Esophagus squamous epithelium (tissue), 4 donors: ENCODE measurements at regions not wholly inside any gene's neighbourhood (a gene's known extent, or its start where the extent isn't known, plus 50 kb on each side); places are given as distances from the start of the nearest gene placed in this dataset.

Experiments used
- POLR2A ChIP-seq, 4 donors: fragments of 450-650 bp; IDR thresholded peaks; one replicate each; pipeline ENCODE4 v1.6.1; 2017; ENCODE audit warnings: antibody characterized with exemption in 4 of 4, mild to moderate bottlenecking in 4 of 4, moderate library complexity in 3 of 4
- TF ChIP-seq, protein P1 (sequence below), 6 experiments: fragments of 450-650 bp in 4 of 6; fragments of 200-600 bp in 2 of 6; sonication (generic) in 2 of 6; IDR thresholded peaks; one replicate each; pipeline ENCODE4 v1.5.1; 2016 to 2019; ENCODE audit warnings: antibody characterized with exemption in 6 of 6, mild to moderate bottlenecking in 4 of 6, moderate library complexity in 4 of 6

DNA sequence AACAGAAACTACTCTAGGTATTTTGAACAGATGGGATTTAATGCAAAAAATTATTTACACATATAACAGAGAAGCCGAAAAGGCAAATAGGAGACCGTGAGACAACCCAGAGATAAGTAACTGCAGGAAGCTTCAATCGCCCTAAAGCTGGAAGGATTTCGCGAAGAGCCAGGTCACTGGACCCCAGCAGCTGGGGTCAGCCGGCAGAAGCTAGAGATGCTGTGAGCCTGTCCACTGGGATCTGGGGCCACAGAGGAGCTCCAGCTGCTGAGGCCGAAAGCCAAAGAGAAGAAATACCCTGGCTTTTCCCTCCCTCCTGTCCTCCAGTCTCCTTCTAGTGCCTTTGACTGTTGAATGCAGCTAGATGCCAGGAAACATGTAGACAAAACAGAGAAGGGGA, 192.8 kb upstream of the BCOR start:
- TF ChIP-seq, protein P1, sequence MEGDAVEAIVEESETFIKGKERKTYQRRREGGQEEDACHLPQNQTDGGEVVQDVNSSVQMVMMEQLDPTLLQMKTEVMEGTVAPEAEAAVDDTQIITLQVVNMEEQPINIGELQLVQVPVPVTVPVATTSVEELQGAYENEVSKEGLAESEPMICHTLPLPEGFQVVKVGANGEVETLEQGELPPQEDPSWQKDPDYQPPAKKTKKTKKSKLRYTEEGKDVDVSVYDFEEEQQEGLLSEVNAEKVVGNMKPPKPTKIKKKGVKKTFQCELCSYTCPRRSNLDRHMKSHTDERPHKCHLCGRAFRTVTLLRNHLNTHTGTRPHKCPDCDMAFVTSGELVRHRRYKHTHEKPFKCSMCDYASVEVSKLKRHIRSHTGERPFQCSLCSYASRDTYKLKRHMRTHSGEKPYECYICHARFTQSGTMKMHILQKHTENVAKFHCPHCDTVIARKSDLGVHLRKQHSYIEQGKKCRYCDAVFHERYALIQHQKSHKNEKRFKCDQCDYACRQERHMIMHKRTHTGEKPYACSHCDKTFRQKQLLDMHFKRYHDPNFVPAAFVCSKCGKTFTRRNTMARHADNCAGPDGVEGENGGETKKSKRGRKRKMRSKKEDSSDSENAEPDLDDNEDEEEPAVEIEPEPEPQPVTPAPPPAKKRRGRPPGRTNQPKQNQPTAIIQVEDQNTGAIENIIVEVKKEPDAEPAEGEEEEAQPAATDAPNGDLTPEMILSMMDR (IDR thresholded peaks at IDR 0.05) = no peak
- TF ChIP-seq POLR2A (IDR thresholded peaks at IDR 0.05) = no peak
